GM21423 (cell line): ENCODE measurements at regions not wholly inside any gene's neighbourhood (a gene's known extent, or its start where the extent isn't known, plus 50 kb on each side); places are given as distances from the start of the nearest gene placed in this dataset.

Experiments
- ATAC-seq: cut with Tn5 transposase; IDR thresholded peaks from one replicate; pipeline ENCODE4 v1.9.1; 2021; ENCODE audit warnings: mild to moderate bottlenecking, moderate library complexity; ENCODE audit not compliant: unreplicated experiment

DNA sequence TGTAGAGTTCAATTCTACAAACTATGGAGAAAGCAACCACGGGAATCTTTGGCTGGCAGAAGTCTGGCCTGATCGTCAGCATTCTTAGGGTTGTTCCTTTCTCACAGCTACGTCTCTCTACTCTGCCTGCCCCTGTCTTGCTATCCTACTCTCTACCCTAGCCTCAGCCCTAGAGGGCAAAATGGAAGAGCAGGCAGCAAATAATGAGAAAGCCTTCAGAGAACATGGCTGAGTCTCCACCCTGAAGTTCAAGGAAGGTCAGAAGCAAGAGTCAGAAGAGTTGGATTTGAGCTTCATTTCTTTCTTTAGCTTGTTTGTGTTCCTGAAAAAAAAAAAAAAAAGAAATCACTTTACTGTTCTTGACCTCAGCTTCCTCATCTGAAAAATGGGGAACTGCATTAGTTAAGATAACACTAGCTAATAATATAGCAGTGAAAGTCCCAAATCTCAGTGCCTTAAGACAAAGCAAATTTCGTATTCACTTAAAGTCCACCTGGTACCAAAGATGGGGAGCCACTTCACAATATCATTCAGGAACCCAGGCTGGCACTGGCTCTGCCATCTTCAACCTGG, 50.2 kb upstream of the CCND2 start:
- no peak for ATAC-seq

- ATAC-seq, result no peak
These were observed 52.3 kb upstream of the CCND2 start for GRCh38 chr12:4221258-4221620.

DNA sequence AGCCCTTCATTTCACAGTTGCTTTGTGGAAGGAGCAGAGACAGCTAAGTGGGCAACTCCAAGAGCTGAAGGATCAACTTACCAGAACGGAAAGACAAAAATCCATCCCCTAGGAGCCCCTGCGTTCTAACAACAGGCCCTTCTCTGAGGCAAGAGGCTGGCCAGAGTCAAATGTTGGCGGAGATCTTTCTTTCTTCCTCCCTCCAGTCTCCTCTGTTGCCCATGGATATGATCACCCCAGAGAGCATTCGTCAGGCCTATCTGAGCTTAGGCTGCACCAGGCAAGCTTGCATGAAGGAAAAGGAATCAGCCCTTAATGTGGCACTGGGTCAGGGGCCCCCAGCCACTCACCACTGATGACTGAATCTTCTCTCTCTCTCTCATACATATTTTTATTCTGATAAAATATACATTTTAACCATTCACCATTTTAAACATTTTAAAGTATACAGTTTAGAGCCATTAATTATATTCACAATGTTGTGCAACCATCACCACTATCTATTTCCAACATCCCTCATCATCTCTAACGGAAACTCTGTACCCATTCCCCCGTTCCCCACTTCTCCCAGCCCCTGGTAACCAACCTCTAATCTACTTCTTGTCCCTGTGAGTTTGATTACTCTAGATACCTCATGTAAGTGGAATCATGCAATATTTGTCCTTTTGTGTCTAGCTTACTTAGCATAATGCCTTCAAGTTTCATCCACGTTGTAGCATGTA, 52.9 kb upstream of the CCND2 start:
- no peak for ATAC-seq

- no peak for ATAC-seq
These were observed 56.5 kb upstream of the CCND2 start for GRCh38 chr12:4217091-4217490.

DNA sequence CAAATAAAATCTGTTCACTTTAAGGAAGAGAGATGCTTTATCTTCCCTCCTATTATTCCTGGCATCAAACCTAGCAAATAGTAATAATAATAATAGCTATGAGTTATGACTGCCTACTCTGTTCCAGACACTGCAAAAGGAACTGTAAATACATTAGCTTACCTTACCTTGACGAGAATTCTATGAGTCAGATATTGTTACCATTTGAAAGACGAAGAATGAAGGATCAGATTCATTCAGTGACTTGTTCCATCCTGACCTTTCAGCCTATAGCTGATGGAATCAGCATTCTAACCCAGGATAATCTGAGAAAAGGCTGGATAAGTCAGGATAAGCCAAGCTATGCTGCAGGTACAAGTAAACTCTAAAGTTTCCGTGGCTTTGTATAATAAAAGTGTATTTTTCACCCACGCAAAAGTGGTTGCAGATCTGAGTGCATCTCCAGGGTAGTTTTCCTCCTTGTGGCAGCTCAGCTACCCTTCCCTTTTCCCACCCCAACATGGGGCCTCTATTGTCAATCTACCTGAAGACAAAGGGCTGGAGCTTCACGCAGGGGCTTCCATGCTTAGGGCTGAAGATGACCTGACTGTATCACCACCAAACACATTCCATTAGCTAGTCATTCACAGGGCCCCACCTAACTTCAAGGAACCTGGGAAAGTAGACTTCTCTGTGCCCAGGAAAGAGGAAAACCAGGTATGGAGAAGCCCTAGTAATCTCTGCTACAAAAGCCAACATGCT, 57.2 kb upstream of the CCND2 start:
- ATAC-seq, result no peak

DNA sequence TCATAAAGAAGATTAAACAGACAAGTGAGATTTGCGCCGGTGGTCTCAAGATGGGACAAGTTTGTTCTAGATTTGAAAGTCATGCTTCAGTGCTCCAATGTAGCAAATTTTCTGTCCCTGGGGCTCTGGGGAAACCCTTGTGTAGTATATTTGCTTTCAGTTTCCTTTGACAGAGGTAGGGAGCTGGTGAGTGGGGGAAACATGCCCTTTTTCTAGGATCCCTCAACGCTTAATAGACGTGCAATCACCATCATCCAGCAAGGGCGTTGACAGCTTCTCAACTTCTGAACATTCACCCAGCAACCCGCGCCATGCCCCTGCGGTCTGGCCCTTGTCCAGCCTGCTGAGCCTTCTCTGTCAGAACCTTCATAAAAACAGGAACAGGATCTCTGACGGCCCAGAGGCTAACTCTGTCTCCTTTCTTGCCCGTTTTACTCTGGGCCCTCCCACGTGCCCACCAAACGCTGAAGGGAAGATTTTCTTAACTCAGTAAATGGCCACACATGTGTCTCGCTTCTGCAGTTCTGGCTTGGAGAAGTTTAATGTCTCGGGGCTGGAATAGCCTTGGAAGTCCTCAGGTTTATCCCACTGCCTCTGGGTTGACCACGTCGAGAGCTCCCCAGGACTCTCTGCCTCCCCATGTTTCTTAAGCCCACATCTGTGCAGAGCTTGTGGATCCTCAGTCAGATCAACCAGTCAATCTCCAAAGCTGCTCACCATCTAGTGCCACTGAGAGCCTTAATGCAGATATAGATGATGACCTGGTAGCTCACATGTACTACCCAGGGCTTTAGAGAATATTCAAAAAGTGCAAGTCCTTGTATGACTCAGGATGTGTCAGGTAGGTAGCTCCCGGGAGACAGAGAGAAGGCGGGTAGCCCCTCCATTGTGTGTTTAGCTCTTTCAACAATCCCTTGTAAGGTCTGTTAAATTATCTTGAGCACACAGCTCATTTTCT, 58.1 kb upstream of the CCND2 start:
- ATAC-seq, result peak; percentile 61

- ATAC-seq, result no peak
These were observed 58.7 kb upstream of the CCND2 start for GRCh38 chr12:4214877-4215228.

GRCh38 chr12:4213471-4213870, 60.1 kb upstream of the CCND2 start:
- ATAC-seq, result no peak

DNA sequence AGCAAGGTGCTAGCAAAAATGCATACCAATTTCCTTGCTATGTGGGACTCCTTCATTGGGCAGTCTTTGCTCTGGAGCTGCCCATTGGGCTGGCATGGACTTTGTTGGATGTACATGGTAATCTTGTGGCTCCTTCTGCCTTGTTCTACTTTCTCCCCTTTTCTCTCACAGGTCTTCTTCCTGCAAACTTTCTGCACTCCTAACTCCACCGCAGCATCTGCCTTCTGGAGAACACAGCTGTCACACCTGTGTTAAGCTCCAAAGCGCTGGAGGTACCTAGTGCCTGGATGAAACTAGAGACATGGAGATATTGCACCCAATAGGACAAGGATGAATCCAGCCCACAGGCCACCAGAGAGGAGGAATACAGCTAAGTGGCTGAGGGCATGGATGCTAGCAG, 60.7 kb upstream of the CCND2 start:
- no peak for ATAC-seq

DNA sequence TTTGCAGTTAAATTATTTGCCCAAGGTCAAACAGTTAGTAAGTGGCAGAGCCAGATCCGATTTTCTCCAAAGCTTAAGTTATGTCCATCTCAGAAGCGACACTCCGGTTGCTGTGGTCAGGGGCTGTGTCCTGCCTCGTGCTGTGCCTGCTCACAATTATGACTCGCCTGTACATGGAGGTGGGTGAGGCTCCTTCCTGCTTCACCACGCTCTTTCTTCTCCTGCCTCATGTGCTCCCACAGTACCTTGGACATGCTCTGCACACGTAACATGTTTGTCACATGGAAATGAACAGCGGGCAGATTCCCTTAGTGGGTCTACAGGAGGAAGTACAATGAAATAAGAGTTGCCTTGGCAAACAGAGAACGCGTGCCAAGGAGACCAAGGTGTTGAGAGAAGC, 62.2 kb upstream of the CCND2 start:
- no peak for ATAC-seq

GRCh38 chr12:4210183-4210582, 63.4 kb upstream of the CCND2 start:
- no peak for ATAC-seq

- no peak for ATAC-seq
These were observed 67.1 kb upstream of the CCND2 start for GRCh38 chr12:4206470-4206869.

DNA sequence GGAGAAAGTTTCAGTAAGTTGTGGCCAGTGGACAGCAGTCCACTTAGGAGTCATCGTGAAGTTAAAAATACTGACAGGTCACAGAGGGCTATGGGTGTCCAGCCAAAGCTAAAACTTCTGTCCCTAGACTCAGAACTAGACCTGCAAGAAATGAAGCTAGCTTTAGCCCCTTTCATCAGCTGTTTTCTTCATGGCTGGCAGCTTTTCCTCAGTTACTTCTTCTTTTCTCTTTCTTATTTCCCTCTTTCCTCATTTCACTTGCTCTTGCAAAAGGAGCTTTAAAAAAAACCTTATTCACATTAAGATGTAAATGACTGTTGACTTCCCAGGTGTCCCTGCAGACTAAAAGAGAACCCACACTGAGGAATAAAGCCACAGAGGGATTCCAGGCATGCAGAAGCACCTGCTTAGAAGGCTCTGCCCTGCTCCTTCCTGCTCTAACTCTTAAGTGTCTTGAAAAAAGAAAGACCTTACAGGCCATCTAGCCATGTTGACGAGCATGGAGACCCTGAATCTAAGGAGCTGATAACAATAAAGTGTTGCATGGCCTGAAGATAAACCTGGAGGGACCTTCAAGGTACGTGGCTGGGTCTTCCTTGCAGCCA, 69.7 kb upstream of the CCND2 start:
- ATAC-seq, result no peak

DNA sequence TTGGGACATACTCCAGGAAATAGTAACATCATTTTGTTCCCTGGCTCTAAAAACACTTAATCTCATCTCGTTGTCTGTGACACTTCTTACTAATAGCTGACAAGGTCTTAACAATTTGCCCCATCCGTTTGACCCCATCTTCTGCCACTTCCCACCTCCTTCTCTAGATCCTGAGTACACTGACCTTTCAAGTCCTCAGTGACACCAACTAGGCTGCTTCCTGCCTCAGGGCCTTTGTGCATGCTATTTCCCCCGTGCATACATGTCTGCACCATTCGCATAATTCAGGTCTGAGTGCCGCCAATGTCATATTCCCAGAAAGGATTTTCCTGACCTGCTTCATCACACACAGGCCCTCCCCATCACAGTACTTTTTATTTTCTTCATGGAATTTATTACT, 70.6 kb upstream of the CCND2 start:
- ATAC-seq, result no peak

- no peak for ATAC-seq
These were observed 71.1 kb upstream of the CCND2 start for GRCh38 chr12:4202487-4202886.

GRCh38 chr12:4201333-4202100, 72.0 kb upstream of the CCND2 start:
- ATAC-seq, result no peak

- no peak for ATAC-seq
These were observed 75.4 kb upstream of the CCND2 start for GRCh38 chr12:4197922-4198763.

DNA sequence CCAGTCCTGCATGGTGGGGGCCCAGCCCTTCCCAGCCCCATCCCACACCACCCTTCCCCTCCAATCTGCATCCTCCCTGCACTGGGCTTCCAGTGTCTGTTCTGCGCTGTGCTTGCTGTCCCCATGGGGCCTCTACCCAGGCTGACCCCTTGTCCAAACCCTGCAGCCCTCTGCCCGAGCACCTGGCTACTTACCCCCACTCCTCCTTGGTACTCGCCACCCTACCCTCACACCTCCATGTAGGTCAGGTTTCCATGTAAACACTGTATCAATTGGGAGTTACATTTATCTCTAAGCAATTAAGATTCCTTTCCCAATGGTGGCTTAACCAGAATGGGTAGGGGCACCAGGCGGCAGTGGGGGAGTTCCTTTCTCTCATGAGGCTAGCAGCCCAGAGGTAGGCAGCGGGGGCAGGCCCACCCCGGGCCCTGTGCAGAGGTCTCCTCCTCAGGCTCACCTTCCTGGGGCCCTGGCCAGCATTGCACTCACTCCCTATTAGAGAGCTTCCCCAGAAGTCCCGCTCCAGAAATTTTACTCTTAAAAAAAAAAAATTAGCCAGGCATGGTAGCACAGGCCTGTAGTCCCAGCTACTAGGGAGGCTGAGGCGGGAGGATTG, 76.6 kb upstream of the CCND2 start:
- ATAC-seq, result no peak

- no peak for ATAC-seq
These were observed 78.9 kb upstream of the CCND2 start for GRCh38 chr12:4194668-4195067.
